Endothelial cell of umbilical vein (primary cell): ENCODE measurements at regions not wholly inside any gene's neighbourhood (a gene's known extent, or its start where the extent isn't known, plus 50 kb on each side); places are given as distances from the start of the nearest gene placed in this dataset.

Source experiments
- BruUV-seq: library from RNA; stranded (reverse); fragments of 400-500 nt; replicated peaks from 2 replicates; lab custom pipeline; 2021; lab: Mats Ljungman, UMichigan
- CTCF ChIA-PET: fragments of 300-600, 350-600 bp; sonication (Branson Sonifier 250); formaldehyde crosslinking; loops from one replicate; lab custom pipeline; 2021; ENCODE audit warnings: antibody characterized with exemption, inconsistent platforms; lab: Charles Lee
- POLR2A ChIA-PET: fragments of 300-600, 350-600 bp; sonication (Branson Sonifier 250); formaldehyde crosslinking; loops from one replicate; lab custom pipeline; 2021; ENCODE audit warnings: antibody characterized with exemption, inconsistent platforms; lab: Charles Lee
- DNase-seq: peaks from one replicate; pipeline ENCODE4 v3.0.0-alpha.2; 2011; ENCODE audit warnings: low read depth, low spot score
- FAIRE-seq: peaks from 2 replicates; lab custom pipeline; 2011; peaks lifted over from hg19 to GRCh38; lab: Jason Lieb, UNC
- H2AFZ ChIP-seq: 2 replicates; pipeline ENCODE4 v1.6.0; 2012; ENCODE audit warnings: low read depth, low read length, control low read depth, inconsistent platforms
- H3K27ac ChIP-seq: 2 replicates; pipeline ENCODE4 v1.5.1; 2011; ENCODE audit warnings: low read depth, mild to moderate bottlenecking, control low read depth, low read length, moderate library complexity; ENCODE audit not compliant: insufficient read depth
- H3K27me3 ChIP-seq, 2 experiments: 2 replicates each; pipeline versions ENCODE4 v1.6.0 to v1.6.1; 2011; ENCODE audit warnings: low read length in 2 of 2, mixed read lengths in 1 of 2; ENCODE audit not compliant: control insufficient read depth in 2 of 2, insufficient read depth in 2 of 2
- H3K36me3 ChIP-seq, 2 experiments: 2 replicates in 1 of 2; 3 replicates in 1 of 2; pipeline ENCODE4 v1.5.1; 2011; ENCODE audit warnings: low read length in 2 of 2, mild to moderate bottlenecking in 1 of 2, moderate library complexity in 1 of 2; ENCODE audit not compliant: control insufficient read depth in 2 of 2, insufficient read depth in 2 of 2; ENCODE audit errors: extremely low read depth in 1 of 2
- H3K4me1 ChIP-seq: 3 replicates; pipeline ENCODE4 v1.5.1; 2011; ENCODE audit warnings: mild to moderate bottlenecking, low read length; ENCODE audit not compliant: control insufficient read depth, insufficient read depth; ENCODE audit errors: extremely low read depth
- H3K4me2 ChIP-seq: 2 replicates; pipeline ENCODE4 v1.6.1; 2011; ENCODE audit warnings: low read length, control low read depth, mixed read lengths; ENCODE audit not compliant: insufficient read depth
- H3K4me3 ChIP-seq, 3 experiments: fragments of 200-600 bp in 1 of 3; sonication (generic), shearing (Covaris generic) in 1 of 3; replicated peaks in 1 of 3; 2 replicates each; pipeline ENCODE4 v1.5.1; 2011 to 2016; ENCODE audit warnings: control low read depth in 3 of 3, low read length in 3 of 3, mild to moderate bottlenecking in 2 of 3, inconsistent platforms in 1 of 3, low read depth in 1 of 3, moderate library complexity in 1 of 3; ENCODE audit not compliant: insufficient read depth in 1 of 3
- H3K79me2 ChIP-seq: 2 replicates; pipeline ENCODE4 v1.6.0; 2012; ENCODE audit warnings: low read length, inconsistent platforms; ENCODE audit not compliant: control insufficient read depth, insufficient read depth
- H3K9ac ChIP-seq: replicated peaks from 2 replicates; pipeline ENCODE3; 2011; ENCODE audit warnings: low read length, control low read depth; ENCODE audit not compliant: insufficient read depth; ENCODE audit errors: extremely low read depth
- H3K9me1 ChIP-seq: replicated peaks from 3 replicates; pipeline ENCODE4 v1.6.0; 2011; ENCODE audit warnings: mild to moderate bottlenecking, low read length; ENCODE audit not compliant: control insufficient read depth, insufficient read depth; ENCODE audit errors: extremely low read depth
- H3K9me3 ChIP-seq: replicated peaks from 2 replicates; pipeline ENCODE4 v1.5.1; 2012; ENCODE audit warnings: low read length, inconsistent platforms; ENCODE audit not compliant: control insufficient read depth, insufficient read depth
- H4K20me1 ChIP-seq: replicated peaks from 2 replicates; pipeline ENCODE3; 2011; ENCODE audit warnings: mild to moderate bottlenecking, low read length; ENCODE audit not compliant: control insufficient read depth, insufficient read depth; ENCODE audit errors: extremely low read depth
- EZH2 ChIP-seq: IDR thresholded peaks from 2 replicates; pipeline ENCODE4 v1.6.1; 2012; ENCODE audit warnings: borderline replicate concordance, low read depth, mild to moderate bottlenecking, moderate library complexity, low read length, inconsistent platforms; ENCODE audit not compliant: severe bottlenecking
- FOS ChIP-seq: IDR thresholded peaks from 2 replicates; pipeline ENCODE4 v1.6.1; 2011; ENCODE audit warnings: mild to moderate bottlenecking, low read length, moderate library complexity, borderline replicate concordance; ENCODE audit not compliant: insufficient read depth
- GATA2 ChIP-seq: IDR thresholded peaks from 2 replicates; pipeline ENCODE4 v1.7.0; 2011; ENCODE audit warnings: low read depth, mild to moderate bottlenecking, moderate library complexity, mixed read lengths, low read length; ENCODE audit not compliant: insufficient read length, insufficient read depth
- JUN ChIP-seq: IDR thresholded peaks from 2 replicates; pipeline ENCODE4 v1.6.1; 2011; ENCODE audit warnings: borderline replicate concordance, low read depth; ENCODE audit not compliant: insufficient read length, insufficient read depth
- MYC ChIP-seq: IDR thresholded peaks from one replicate; pipeline ENCODE4 v1.6.1; 2011; ENCODE audit warnings: mild to moderate bottlenecking, low read depth, low read length
- POLR2A ChIP-seq: IDR thresholded peaks from 2 replicates; pipeline ENCODE4 v1.6.1; 2012; ENCODE audit warnings: low read depth, mild to moderate bottlenecking, control low read depth, low read length
- POLR2AphosphoS5 ChIP-seq: IDR thresholded peaks from 2 replicates; pipeline ENCODE4 v1.6.1; 2012; ENCODE audit warnings: low read depth, mild to moderate bottlenecking, control low read depth, low read length, moderate library complexity; ENCODE audit not compliant: insufficient read depth
- dilution Hi-C: fragments of 300-500 bp; cut with MboI; formaldehyde crosslinking; loops from one replicate; pipeline ENCODE4 v1.15.0; 2019; ENCODE audit warnings: low sequenced_read_pairs; ENCODE audit not compliant: extremely low pct_ligation_motif_present
- intact Hi-C: fragments of 100-400 bp; cut with micrococcal nuclease; formaldehyde crosslinking; loops from one replicate; pipeline ENCODE4 v1.10.0; 2022
- TF ChIP-seq, protein P1 (sequence below), 2 donors: IDR thresholded peaks; 1 replicate in 1 of 2; 2 replicates in 1 of 2; pipeline ENCODE4 v1.5.1; 2011; ENCODE audit warnings: low read length in 2 of 2, mild to moderate bottlenecking in 2 of 2, moderate library complexity in 2 of 2, control low read depth in 1 of 2, inconsistent platforms in 1 of 2, low read depth in 1 of 2; ENCODE audit not compliant: insufficient read depth in 1 of 2; ENCODE audit errors: extremely low read depth in 1 of 2
- TF ChIP-seq, protein P2 (sequence below): IDR thresholded peaks from 2 replicates; pipeline ENCODE4 v1.6.1; 2011; ENCODE audit not compliant: insufficient read depth, insufficient read length

DNA sequence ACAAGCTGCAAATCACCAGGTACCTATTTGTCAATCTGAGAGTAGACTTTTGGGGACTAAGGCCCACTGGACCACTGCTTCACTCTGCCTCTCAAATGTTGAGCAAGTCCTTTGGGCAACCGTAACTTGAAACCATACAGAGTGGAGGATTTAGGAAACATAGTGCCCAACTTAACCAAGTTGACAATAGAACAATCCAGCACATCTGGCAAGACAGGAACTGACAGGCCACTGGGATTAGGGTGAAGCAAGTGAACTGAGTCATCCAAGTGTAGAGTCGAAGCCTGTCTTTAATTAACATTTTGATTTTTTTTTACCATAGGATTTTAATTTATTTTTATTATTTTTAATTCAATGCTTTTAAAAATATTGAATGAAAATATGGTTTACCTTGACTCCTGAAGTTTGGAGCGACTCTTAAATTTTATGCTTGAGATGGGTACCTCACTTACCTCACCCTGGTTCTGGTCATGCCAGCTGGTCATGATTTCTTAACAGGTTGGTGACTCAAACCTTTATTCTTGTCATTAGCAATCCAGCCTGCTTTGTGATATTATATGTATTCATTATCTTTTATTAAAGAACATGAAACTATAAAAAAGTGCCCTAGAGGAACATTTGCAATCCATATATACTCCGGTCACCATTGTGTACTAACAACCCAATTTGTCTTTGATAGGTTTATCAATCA is 312.1 kb upstream of the DEFB112 start:
- dilution Hi-C loops = no loop called here
- no TSS peak for BruUV-seq
- FAIRE-seq = no peak

More for the DNA sequence above, 312.1 kb upstream of the DEFB112 start:
- H3K4me3 ChIP-seq = no peak overlapping the region
- H3K36me3 ChIP-seq = no peaks in the 10 kb centered on the region
- no peak for DNase-seq
- no peak overlapping the region for H3K4me2 ChIP-seq
- no peaks in the 10 kb centered on the region for H3K27me3 ChIP-seq
- TF ChIP-seq EZH2 (no peak), FOS (no peak), JUN (no peak), GATA2 (no peak), POLR2AphosphoS5 (no peak), MYC (no peak), POLR2A (no peak)
- TF ChIP-seq, protein P1, sequence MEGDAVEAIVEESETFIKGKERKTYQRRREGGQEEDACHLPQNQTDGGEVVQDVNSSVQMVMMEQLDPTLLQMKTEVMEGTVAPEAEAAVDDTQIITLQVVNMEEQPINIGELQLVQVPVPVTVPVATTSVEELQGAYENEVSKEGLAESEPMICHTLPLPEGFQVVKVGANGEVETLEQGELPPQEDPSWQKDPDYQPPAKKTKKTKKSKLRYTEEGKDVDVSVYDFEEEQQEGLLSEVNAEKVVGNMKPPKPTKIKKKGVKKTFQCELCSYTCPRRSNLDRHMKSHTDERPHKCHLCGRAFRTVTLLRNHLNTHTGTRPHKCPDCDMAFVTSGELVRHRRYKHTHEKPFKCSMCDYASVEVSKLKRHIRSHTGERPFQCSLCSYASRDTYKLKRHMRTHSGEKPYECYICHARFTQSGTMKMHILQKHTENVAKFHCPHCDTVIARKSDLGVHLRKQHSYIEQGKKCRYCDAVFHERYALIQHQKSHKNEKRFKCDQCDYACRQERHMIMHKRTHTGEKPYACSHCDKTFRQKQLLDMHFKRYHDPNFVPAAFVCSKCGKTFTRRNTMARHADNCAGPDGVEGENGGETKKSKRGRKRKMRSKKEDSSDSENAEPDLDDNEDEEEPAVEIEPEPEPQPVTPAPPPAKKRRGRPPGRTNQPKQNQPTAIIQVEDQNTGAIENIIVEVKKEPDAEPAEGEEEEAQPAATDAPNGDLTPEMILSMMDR (IDR thresholded peaks at IDR 0.05; ENCODE audit: extremely low read depth in 1 of 2, insufficient read depth in 1 of 2, low read depth in 1 of 2, low read length in 2 of 2) = no peak
- TF ChIP-seq, protein P2, sequence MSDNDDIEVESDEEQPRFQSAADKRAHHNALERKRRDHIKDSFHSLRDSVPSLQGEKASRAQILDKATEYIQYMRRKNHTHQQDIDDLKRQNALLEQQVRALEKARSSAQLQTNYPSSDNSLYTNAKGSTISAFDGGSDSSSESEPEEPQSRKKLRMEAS = no peak
- ChIA-PET POLR2A (no interaction called here), CTCF (no interaction called here)
- H3K4me1 ChIP-seq = no peaks in the 10 kb centered on the region
- no peaks in the 10 kb centered on the region for H3K9me1 ChIP-seq
- H3K79me2 ChIP-seq = no peaks in the 10 kb centered on the region
- no peak overlapping the region for H3K27ac ChIP-seq
- no peak overlapping the region for H3K9ac ChIP-seq
- intact Hi-C loops = no loop called here
- no peak overlapping the region for H2AFZ ChIP-seq
- H3K9me3 ChIP-seq = peaks cover 2% of the 10 kb centered on the region
- H4K20me1 ChIP-seq = no peaks in the 10 kb centered on the region
